K562 (cell line): ENCODE measurements at regions not wholly inside any gene's neighbourhood (a gene's known extent, or its start where the extent isn't known, plus 50 kb on each side); places are given as distances from the start of the nearest gene placed in this dataset.

Experiments used
- ATAC-seq: fragments of 200-7000 bp; cut with Tn5 transposase; 3 replicates; pipeline ENCODE4 v1.9.1; 2020; ENCODE audit warnings: moderate library complexity
- BruUV-seq: library from RNA; stranded (reverse); fragments of 400-500 nt; replicated peaks from 2 replicates; lab custom pipeline; 2021; lab: Mats Ljungman, UMichigan
- CTCF ChIA-PET: fragments of 300-600 bp; formaldehyde crosslinking; extraction: SDS; loops from one replicate; lab custom pipeline; 2021; ENCODE audit warnings: low intra/inter-chr PET ratio; lab: Yijun Ruan, JAX
- POLR2A ChIA-PET: fragments of 300-600, 350-650 bp; sonication (Branson Sonifier 250); formaldehyde crosslinking; extraction: SDS; loops from one replicate; lab custom pipeline; 2021; ENCODE audit warnings: antibody characterized with exemption, inconsistent platforms; lab: Yijun Ruan, JAX
- DNase-seq, 4 experiments: peaks; one replicate each; pipeline versions ENCODE4 v3.0.0 to v3.0.0-alpha.2; 2011 to 2018; ENCODE audit warnings: low spot score in 3 of 4, mixed read lengths in 3 of 4; ENCODE audit errors: extremely low read depth in 1 of 4
- FAIRE-seq: peaks from 2 replicates; lab custom pipeline; 2011; peaks lifted over from hg19 to GRCh38; lab: Jason Lieb, UNC
- H2AFZ ChIP-seq: 2 replicates; pipeline ENCODE4 v1.6.0; 2011; ENCODE audit warnings: low read depth, low read length, control low read depth, inconsistent platforms
- H3K27ac ChIP-seq: fragments of 200-600 bp; 3 replicates; pipeline ENCODE4 v1.8.0; 2011; ENCODE audit warnings: low read depth, mild to moderate bottlenecking, control low read depth, inconsistent platforms, low read length, moderate library complexity, mixed read lengths; ENCODE audit errors: extremely low read depth
- H3K27me3 ChIP-seq, 2 experiments: fragments of 300-600 bp in 1 of 2; 2 replicates in 1 of 2; 3 replicates in 1 of 2; pipeline versions ENCODE4 v1.6.0 to v1.8.0; 2011; ENCODE audit warnings: inconsistent platforms in 2 of 2, low read length in 2 of 2, mild to moderate bottlenecking in 1 of 2, mixed read lengths in 1 of 2, moderate library complexity in 1 of 2; ENCODE audit not compliant: control insufficient read depth in 2 of 2, insufficient read depth in 2 of 2
- H3K36me3 ChIP-seq: fragments of 300-600 bp; 3 replicates; pipeline ENCODE4 v1.8.0; 2011; ENCODE audit warnings: mild to moderate bottlenecking, low read length, inconsistent platforms; ENCODE audit not compliant: control insufficient read depth, insufficient read depth
- H3K4me1 ChIP-seq, 2 experiments: fragments of 200-600 bp in 1 of 2; replicated peaks in 1 of 2; 2 replicates in 1 of 2; 3 replicates in 1 of 2; pipeline versions ENCODE4 v1.5.1 to v1.8.0; 2011; ENCODE audit warnings: inconsistent platforms in 2 of 2, low read length in 2 of 2, mild to moderate bottlenecking in 1 of 2, mixed read lengths in 1 of 2, moderate library complexity in 1 of 2; ENCODE audit not compliant: control insufficient read depth in 2 of 2, insufficient read depth in 2 of 2
- H3K4me2 ChIP-seq: 2 replicates; pipeline ENCODE4 v1.6.1; 2011; ENCODE audit warnings: low read length, control low read depth, inconsistent platforms, mixed read lengths; ENCODE audit not compliant: insufficient read depth
- H3K4me3 ChIP-seq: fragments of 200-600 bp; sonication (generic), shearing (Covaris generic); 2 replicates; pipeline ENCODE4 v1.5.1; 2016; ENCODE audit warnings: control low read depth, inconsistent platforms
- H3K79me2 ChIP-seq: fragments of 200-600 bp; 3 replicates; pipeline ENCODE4 v1.8.0; 2011; ENCODE audit warnings: low read length, inconsistent platforms; ENCODE audit not compliant: control insufficient read depth, insufficient read depth
- H3K9ac ChIP-seq, 2 experiments: 2 replicates each; pipeline versions ENCODE4 v1.6.0 to v1.6.1; 2011; ENCODE audit warnings: low read depth in 2 of 2, low read length in 2 of 2, control low read depth in 1 of 2, inconsistent platforms in 1 of 2, mild to moderate bottlenecking in 1 of 2, mixed read lengths in 1 of 2; ENCODE audit not compliant: insufficient read depth in 1 of 2
- H3K9me1 ChIP-seq: one replicate; pipeline ENCODE4 v1.6.0; 2011; ENCODE audit warnings: inconsistent platforms, mild to moderate bottlenecking, low read length, moderate library complexity; ENCODE audit not compliant: control insufficient read depth, insufficient read depth
- H3K9me3 ChIP-seq: replicated peaks from 2 replicates; pipeline ENCODE4 v1.5.1; 2011; ENCODE audit warnings: low read depth, low read length, inconsistent platforms; ENCODE audit not compliant: control insufficient read depth, insufficient read depth
- H4K20me1 ChIP-seq: replicated peaks from 2 replicates; pipeline ENCODE4 v1.6.1; 2011; ENCODE audit warnings: low read length, inconsistent platforms, mixed read lengths; ENCODE audit not compliant: control insufficient read depth, insufficient read depth
- CC2D1A ChIP-seq: fragments of 450-650 bp; IDR thresholded peaks from 2 replicates; pipeline ENCODE4 v1.6.1; 2017; ENCODE audit warnings: mild to moderate bottlenecking
- E2F3 ChIP-seq: fragments of 250-450 bp; sonication (Bioruptor Pico); IDR thresholded peaks from 2 replicates; pipeline ENCODE4 v1.4.0; 2020; ENCODE audit warnings: mild to moderate bottlenecking
- FIP1L1 ChIP-seq: fragments of 200-400 bp; formaldehyde crosslinking; IDR thresholded peaks from 2 replicates; pipeline ENCODE4 v1.6.1; 2018; ENCODE audit warnings: mild to moderate bottlenecking, low read depth, low read length; ENCODE audit not compliant: poor library complexity, severe bottlenecking
- KHSRP ChIP-seq: fragments of 450-650 bp; IDR thresholded peaks from 2 replicates; pipeline ENCODE4 v1.6.1; 2017
- MCM5 ChIP-seq: fragments of 450-650 bp; IDR thresholded peaks from 2 replicates; pipeline ENCODE4 v1.6.1; 2016; ENCODE audit warnings: low read depth
- RBBP5 ChIP-seq: fragments of 200-600 bp; sonication (generic); IDR thresholded peaks from 2 replicates; pipeline ENCODE4 v1.6.1; 2012; ENCODE audit warnings: borderline replicate concordance, mild to moderate bottlenecking, low read length, control low read depth, inconsistent platforms; ENCODE audit not compliant: insufficient read depth, poor library complexity, severe bottlenecking
- SLC30A9 ChIP-seq: fragments of 250-450 bp; sonication (Bioruptor Pico); IDR thresholded peaks from 2 replicates; pipeline ENCODE4 v1.8.0; 2022; ENCODE audit warnings: mild to moderate bottlenecking, moderate library complexity
- ZNF436 ChIP-seq: fragments of 250-450, 450-650 bp; sonication (Bioruptor Pico); formaldehyde crosslinking; IDR thresholded peaks from 2 replicates; pipeline ENCODE4 v1.7.0; 2020; ENCODE audit warnings: mild to moderate bottlenecking
- ZNF766 ChIP-seq: fragments of 200-800 bp; sonication (Bioruptor generic); conservative IDR thresholded peaks from 2 replicates; pipeline ENCODE4 v1.6.1; 2016; ENCODE audit warnings: missing genetic modification characterization, missing compliant biosample characterization
- WGBS: fragments of 100-300 bp; shearing (Covaris generic); methylation state at CpG from one replicate; pipeline ENCODE4 v1.1.6; 2016; ENCODE audit warnings: low coverage, mixed read lengths; ENCODE audit not compliant: insufficient coverage; ENCODE audit errors: missing lambda C conversion rate; 5-methylcytosine and 5-hydroxymethylcytosine counted together
- in situ Hi-C: fragments of 300-500 bp; cut with MboI; formaldehyde crosslinking; loops from 4 replicates; pipeline ENCODE4 v1.15.0; 2018; ENCODE audit warnings: inconsistent platforms, mixed read lengths
- intact Hi-C: fragments of 100-400 bp; cut with micrococcal nuclease; formaldehyde crosslinking; loops from 2 replicates; pipeline ENCODE4 v1.14.2; 2022
- TF ChIP-seq, protein P1 (sequence below): fragments of 250-450 bp; sonication (Bioruptor Pico); IDR thresholded peaks from 2 replicates; pipeline ENCODE4 v1.9.0; 2021; ENCODE audit warnings: mild to moderate bottlenecking, inconsistent platforms
- TF ChIP-seq, protein P2 (sequence below), 3 experiments: fragments of 200-800 bp in 1 of 3; sonication (Bioruptor generic) in 1 of 3; sonication (generic) in 1 of 3; formaldehyde crosslinking in 1 of 3; IDR thresholded peaks; 2 replicates each; pipeline versions ENCODE4 v1.6.1 to v1.8.0; 2016 to 2022; ENCODE audit warnings: mild to moderate bottlenecking in 2 of 3, missing compliant biosample characterization in 2 of 3, missing genetic modification characterization in 2 of 3, missing genetic modification reagents in 1 of 3

DNA sequence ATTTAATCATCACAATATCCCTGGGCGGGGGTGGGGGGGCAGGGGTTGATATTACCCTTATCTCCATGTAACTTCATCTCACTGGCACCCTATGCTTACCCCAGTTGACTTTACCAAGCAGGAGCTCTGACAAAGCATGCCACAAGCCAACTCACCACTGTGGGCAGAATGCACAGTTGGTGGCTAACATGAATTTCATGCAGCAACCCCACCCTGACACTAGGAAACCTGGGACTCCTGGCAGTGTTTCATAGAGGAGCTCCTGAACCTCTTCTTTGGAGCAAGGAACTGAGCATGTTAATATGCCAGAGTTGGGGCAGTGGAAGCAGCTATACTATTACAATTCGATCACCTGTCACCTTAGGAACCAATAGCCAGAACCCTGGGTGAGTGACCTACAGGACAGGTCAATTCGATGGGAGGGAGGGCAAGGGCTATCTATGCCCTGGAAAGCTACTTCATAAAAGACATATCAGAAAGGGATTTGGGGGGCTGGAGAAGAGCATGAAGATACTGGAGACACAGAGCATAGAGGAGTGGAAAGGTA lies 97.2 kb upstream of the ACSL4 start:
- TF ChIP-seq E2F3 (CRISPR knock-in tag) (no peak), CC2D1A (no peak), KHSRP (no peak), ZNF766 (CRISPR knock-in tag) (no peak), SLC30A9 (CRISPR knock-in tag) (no peak), ZNF436 (CRISPR knock-in tag) (no peak), FIP1L1 (no peak), MCM5 (no peak), RBBP5 (no peak)
- TF ChIP-seq, protein P1, sequence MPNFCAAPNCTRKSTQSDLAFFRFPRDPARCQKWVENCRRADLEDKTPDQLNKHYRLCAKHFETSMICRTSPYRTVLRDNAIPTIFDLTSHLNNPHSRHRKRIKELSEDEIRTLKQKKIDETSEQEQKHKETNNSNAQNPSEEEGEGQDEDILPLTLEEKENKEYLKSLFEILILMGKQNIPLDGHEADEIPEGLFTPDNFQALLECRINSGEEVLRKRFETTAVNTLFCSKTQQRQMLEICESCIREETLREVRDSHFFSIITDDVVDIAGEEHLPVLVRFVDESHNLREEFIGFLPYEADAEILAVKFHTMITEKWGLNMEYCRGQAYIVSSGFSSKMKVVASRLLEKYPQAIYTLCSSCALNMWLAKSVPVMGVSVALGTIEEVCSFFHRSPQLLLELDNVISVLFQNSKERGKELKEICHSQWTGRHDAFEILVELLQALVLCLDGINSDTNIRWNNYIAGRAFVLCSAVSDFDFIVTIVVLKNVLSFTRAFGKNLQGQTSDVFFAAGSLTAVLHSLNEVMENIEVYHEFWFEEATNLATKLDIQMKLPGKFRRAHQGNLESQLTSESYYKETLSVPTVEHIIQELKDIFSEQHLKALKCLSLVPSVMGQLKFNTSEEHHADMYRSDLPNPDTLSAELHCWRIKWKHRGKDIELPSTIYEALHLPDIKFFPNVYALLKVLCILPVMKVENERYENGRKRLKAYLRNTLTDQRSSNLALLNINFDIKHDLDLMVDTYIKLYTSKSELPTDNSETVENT (CRISPR knock-in tag) = no peak
- TF ChIP-seq, protein P2, sequence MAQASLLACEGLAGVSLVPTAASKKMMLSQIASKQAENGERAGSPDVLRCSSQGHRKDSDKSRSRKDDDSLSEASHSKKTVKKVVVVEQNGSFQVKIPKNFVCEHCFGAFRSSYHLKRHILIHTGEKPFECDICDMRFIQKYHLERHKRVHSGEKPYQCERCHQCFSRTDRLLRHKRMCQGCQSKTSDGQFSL (CRISPR knock-in tag; IDR thresholded peaks at IDR 0.05) = no peak
- TF ChIP-seq, protein P2 (tag; IDR thresholded peaks at IDR 0.05) = no peak
- H3K4me2 ChIP-seq = no peak overlapping the region
- H3K9me1 ChIP-seq = no peaks in the 10 kb centered on the region
- H3K4me1 ChIP-seq = no peaks in the 10 kb centered on the region
- no peak overlapping the region for H3K27ac ChIP-seq
- no peaks in the 10 kb centered on the region for H3K9me3 ChIP-seq
- H4K20me1 ChIP-seq = no peaks in the 10 kb centered on the region
- ChIA-PET POLR2A (no interaction called here), CTCF (no interaction called here)
- no peaks in the 10 kb centered on the region for H3K27me3 ChIP-seq
- FAIRE-seq (no peak), DNase-seq (no peak), ATAC-seq (no peak)
- no peak overlapping the region for H3K4me3 ChIP-seq
- no peaks in the 10 kb centered on the region for H3K79me2 ChIP-seq
- in situ Hi-C loops = no loop called here
- no peak overlapping the region for H3K9ac ChIP-seq
- no peak overlapping the region for H2AFZ ChIP-seq
- BruUV-seq = no TSS peak
- intact Hi-C loops = no loop called here
- H3K36me3 ChIP-seq = no peaks in the 10 kb centered on the region
- WGBS = 17% methylated on average over 3 of the region's 3 CpGs
